ENCODE measurements at regions not wholly inside any gene's neighbourhood (a gene's known extent, or its start where the extent isn't known, plus 50 kb on each side); places are given as distances from the start of the nearest gene placed in this dataset.

DNA sequence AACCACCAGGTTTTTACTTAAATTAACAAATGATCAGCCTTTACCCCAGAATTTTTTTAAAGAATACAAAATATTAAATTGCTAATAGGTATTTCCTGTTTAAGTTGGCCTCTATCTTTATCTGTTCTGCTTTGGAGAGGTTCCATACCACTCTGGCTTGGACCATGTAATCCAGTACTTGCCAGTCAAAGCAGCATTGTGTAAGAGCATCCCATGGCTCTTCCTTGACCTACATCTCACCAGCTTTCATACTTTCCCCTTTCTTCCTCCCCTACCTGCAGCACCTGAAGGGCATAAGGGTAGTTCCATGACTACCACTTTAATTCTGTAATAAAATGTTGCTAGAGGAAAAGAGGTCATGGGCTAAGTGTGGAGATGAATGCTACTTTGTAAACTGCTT lies 140.8 kb upstream of the MTAP start:
- FAIRE-seq (no peak), DNase-seq (ENCODE audit: low spot score) (no peak), ATAC-seq (no peak)
- Histone ChIP-seq H3K79me2 (ENCODE audit: insufficient read depth, low read length) (no peaks in the 10 kb centered on the region), H3K4me1 (ENCODE audit: insufficient read depth, low read length) (no peaks in the 10 kb centered on the region), H4K20me1 (ENCODE audit: insufficient read depth, low read length) (no peaks in the 10 kb centered on the region), H2AFZ (ENCODE audit: low read length) (no peak overlapping the region), H3K27ac (ENCODE audit: extremely low read length, insufficient read depth, low read length) (no peak overlapping the region), H3K9me3 (ENCODE audit: low read length) (no peaks in the 10 kb centered on the region), H3K4me3 (replicated peaks in 1 of 3; ENCODE audit: insufficient read depth in 1 of 3, low read depth in 2 of 3, low read length in 3 of 3) (no peak overlapping the region), H3K36me3 (replicated peaks in 1 of 2; ENCODE audit: control insufficient read depth in 1 of 2, insufficient read depth in 2 of 2, low read length in 2 of 2) (no peaks in the 10 kb centered on the region), H3K9ac (ENCODE audit: insufficient read depth, low read depth, low read length) (no peak overlapping the region), H3K4me2 (ENCODE audit: low read depth, low read length) (no peak overlapping the region), H3K27me3 (ENCODE audit: control insufficient read depth in 1 of 2, insufficient read depth in 2 of 2, low read length in 2 of 2) (no peaks in the 10 kb centered on the region)
- intact Hi-C loops (cut with micrococcal nuclease; ENCODE audit: unreplicated experiment) (no loop called here), in situ Hi-C loops (cut with HindIII; ENCODE audit: extremely low pct_ligation_motif_present, low pct_unique_long_range_greater_than_20kb) (no loop called here)
- ChIA-PET CTCF (ENCODE audit: low intra/inter-chr PET ratio, low total read pairs) (no interaction called here), POLR2A (no interaction called here)
- no TSS peak for BruUV-seq (replicated peaks)
- TF ChIP-seq, protein P1, sequence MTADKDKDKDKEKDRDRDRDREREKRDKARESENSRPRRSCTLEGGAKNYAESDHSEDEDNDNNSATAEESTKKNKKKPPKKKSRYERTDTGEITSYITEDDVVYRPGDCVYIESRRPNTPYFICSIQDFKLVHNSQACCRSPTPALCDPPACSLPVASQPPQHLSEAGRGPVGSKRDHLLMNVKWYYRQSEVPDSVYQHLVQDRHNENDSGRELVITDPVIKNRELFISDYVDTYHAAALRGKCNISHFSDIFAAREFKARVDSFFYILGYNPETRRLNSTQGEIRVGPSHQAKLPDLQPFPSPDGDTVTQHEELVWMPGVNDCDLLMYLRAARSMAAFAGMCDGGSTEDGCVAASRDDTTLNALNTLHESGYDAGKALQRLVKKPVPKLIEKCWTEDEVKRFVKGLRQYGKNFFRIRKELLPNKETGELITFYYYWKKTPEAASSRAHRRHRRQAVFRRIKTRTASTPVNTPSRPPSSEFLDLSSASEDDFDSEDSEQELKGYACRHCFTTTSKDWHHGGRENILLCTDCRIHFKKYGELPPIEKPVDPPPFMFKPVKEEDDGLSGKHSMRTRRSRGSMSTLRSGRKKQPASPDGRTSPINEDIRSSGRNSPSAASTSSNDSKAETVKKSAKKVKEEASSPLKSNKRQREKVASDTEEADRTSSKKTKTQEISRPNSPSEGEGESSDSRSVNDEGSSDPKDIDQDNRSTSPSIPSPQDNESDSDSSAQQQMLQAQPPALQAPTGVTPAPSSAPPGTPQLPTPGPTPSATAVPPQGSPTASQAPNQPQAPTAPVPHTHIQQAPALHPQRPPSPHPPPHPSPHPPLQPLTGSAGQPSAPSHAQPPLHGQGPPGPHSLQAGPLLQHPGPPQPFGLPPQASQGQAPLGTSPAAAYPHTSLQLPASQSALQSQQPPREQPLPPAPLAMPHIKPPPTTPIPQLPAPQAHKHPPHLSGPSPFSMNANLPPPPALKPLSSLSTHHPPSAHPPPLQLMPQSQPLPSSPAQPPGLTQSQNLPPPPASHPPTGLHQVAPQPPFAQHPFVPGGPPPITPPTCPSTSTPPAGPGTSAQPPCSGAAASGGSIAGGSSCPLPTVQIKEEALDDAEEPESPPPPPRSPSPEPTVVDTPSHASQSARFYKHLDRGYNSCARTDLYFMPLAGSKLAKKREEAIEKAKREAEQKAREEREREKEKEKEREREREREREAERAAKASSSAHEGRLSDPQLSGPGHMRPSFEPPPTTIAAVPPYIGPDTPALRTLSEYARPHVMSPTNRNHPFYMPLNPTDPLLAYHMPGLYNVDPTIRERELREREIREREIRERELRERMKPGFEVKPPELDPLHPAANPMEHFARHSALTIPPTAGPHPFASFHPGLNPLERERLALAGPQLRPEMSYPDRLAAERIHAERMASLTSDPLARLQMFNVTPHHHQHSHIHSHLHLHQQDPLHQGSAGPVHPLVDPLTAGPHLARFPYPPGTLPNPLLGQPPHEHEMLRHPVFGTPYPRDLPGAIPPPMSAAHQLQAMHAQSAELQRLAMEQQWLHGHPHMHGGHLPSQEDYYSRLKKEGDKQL (CRISPR knock-in tag; IDR thresholded peaks at IDR 0.05; ENCODE audit: low read depth): no peak
- no peak for TF ChIP-seq ZNF441 (CRISPR knock-in tag; IDR thresholded peaks at IDR 0.05; ENCODE audit: borderline replicate concordance)
- TF ChIP-seq, protein P2, sequence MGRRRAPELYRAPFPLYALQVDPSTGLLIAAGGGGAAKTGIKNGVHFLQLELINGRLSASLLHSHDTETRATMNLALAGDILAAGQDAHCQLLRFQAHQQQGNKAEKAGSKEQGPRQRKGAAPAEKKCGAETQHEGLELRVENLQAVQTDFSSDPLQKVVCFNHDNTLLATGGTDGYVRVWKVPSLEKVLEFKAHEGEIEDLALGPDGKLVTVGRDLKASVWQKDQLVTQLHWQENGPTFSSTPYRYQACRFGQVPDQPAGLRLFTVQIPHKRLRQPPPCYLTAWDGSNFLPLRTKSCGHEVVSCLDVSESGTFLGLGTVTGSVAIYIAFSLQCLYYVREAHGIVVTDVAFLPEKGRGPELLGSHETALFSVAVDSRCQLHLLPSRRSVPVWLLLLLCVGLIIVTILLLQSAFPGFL (CRISPR knock-in tag; IDR thresholded peaks at IDR 0.05): no peak
- TF ChIP-seq, protein P3, sequence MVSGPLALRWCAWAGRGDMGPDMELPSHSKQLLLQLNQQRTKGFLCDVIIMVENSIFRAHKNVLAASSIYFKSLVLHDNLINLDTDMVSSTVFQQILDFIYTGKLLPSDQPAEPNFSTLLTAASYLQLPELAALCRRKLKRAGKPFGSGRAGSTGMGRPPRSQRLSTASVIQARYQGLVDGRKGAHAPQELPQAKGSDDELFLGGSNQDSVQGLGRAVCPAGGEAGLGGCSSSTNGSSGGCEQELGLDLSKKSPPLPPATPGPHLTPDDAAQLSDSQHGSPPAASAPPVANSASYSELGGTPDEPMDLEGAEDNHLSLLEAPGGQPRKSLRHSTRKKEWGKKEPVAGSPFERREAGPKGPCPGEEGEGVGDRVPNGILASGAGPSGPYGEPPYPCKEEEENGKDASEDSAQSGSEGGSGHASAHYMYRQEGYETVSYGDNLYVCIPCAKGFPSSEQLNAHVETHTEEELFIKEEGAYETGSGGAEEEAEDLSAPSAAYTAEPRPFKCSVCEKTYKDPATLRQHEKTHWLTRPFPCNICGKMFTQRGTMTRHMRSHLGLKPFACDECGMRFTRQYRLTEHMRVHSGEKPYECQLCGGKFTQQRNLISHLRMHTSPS (CRISPR knock-in tag; IDR thresholded peaks at IDR 0.05; ENCODE audit: low read depth): no peak
- no peak for TF ChIP-seq ZNF569 (CRISPR knock-in tag; IDR thresholded peaks at IDR 0.05; ENCODE audit: borderline replicate concordance)
- TF ChIP-seq CBX2 (IDR thresholded peaks at IDR 0.05; ENCODE audit: low read depth, low read length): no peak
- TF ChIP-seq CBX2 (CRISPR knock-in tag; IDR thresholded peaks at IDR 0.05; ENCODE audit: low read depth): no peak
- TF ChIP-seq NFE2L1 (CRISPR knock-in tag; IDR thresholded peaks at IDR 0.05; ENCODE audit: borderline replicate concordance): no peak
- no peak for TF ChIP-seq KMT2A (CRISPR knock-in tag; IDR thresholded peaks at IDR 0.05)
- TF ChIP-seq, protein P4, sequence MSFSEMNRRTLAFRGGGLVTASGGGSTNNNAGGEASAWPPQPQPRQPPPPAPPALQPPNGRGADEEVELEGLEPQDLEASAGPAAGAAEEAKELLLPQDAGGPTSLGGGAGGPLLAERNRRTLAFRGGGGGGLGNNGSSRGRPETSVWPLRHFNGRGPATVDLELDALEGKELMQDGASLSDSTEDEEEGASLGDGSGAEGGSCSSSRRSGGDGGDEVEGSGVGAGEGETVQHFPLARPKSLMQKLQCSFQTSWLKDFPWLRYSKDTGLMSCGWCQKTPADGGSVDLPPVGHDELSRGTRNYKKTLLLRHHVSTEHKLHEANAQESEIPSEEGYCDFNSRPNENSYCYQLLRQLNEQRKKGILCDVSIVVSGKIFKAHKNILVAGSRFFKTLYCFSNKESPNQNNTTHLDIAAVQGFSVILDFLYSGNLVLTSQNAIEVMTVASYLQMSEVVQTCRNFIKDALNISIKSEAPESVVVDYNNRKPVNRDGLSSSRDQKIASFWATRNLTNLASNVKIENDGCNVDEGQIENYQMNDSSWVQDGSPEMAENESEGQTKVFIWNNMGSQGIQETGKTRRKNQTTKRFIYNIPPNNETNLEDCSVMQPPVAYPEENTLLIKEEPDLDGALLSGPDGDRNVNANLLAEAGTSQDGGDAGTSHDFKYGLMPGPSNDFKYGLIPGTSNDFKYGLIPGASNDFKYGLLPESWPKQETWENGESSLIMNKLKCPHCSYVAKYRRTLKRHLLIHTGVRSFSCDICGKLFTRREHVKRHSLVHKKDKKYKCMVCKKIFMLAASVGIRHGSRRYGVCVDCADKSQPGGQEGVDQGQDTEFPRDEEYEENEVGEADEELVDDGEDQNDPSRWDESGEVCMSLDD (CRISPR knock-in tag; IDR thresholded peaks at IDR 0.05; ENCODE audit: borderline replicate concordance): no peak
- no peak for TF ChIP-seq MZF1 (CRISPR knock-in tag; IDR thresholded peaks at IDR 0.05; ENCODE audit: borderline replicate concordance)
- TF ChIP-seq PRMT3 (CRISPR knock-in tag; IDR thresholded peaks at IDR 0.05; ENCODE audit: borderline replicate concordance, low read depth): no peak
- TF ChIP-seq ARHGAP35 (CRISPR knock-in tag; IDR thresholded peaks at IDR 0.05; ENCODE audit: borderline replicate concordance): no peak
- TF ChIP-seq HNRNPH1 (optimal IDR thresholded peaks at IDR 0.05; ENCODE audit: low read depth, low read length): no peak

All from HepG2 (cell line).